ENCODE measurements at regions not wholly inside any gene's neighbourhood (a gene's known extent, or its start where the extent isn't known, plus 50 kb on each side); places are given as distances from the start of the nearest gene placed in this dataset.

DNA sequence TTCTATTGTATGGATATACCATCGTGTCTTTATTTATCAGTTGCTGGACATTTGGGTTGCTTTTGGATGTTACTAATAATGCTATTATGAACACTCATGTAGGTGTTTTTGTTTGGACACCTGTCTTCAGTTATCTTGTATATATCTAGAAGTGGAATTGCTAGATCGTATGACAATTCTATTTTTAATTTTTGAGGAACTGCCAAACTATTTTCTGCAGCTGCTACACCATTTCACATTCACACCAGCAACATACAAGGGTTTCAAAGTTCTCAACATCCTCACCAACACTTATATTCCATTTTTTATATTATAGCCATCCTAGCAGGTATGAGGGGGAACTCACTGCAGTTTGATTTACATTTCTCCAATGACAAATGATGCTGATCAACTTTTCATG is 324.6 kb downstream of the CAAP1 start:
- peak; percentile 15 for DNase-seq (ENCODE audit: low read depth)

DNA sequence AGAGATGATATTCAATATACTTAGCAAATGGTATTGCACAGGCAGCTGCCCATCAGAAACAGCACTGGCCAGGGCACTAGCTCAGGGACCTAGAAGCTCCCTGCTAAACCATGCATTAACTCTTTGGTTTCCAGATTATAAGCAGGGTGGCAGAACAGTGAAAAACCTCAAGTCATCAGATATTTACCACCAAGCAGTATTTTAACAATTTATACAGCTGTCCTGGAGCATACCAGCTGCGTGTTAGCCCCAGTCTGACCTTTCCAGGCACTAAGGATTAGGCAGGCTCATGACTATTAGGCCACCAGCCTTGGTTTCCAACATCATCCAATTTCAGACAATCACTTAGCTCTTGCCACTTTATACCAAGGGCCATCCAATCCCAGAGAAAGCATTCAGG is 326.5 kb downstream of the CAAP1 start:
- peak; percentile 9 for DNase-seq (ENCODE audit: low read depth)

DNA sequence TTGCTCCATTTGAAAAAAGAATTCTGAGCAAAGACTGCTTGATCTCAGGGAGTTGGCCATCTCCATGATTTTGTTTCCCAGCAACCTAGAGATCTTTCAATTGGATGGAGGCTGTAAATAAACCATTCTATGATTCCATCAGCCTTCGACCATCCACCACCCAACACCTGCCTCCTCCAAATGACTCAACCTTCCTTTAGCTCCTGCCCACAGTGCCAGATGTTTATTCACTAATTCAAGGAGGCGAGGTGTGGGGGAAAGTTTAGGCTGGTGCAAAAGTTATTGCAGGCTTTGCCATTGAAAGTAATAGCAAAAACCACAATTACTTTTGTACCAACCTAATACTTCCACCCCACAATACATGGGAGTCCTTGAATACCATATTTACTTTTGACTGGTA is 327.5 kb downstream of the CAAP1 start:
- peak; percentile 3 for DNase-seq (ENCODE audit: low read depth)

DNA sequence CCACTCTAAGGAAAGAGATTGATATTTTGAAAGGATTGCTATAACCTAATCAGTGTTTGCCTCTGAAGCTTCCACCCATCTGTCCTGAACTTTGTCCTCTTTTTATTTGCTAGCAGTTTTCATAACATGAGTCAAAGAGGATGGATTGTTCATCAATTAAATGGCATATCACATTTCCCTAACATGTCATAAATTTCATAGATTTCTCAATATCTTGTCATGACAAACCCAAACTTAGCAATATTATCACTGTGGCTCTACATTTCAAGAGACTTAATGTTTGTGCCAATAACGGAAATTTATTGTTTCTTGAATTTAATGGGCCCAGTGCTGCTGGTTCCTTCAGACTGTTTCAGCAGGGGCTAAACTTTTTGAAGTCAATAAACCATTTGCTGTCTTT is 330.3 kb downstream of the CAAP1 start:
- no peak for DNase-seq (ENCODE audit: low read depth)

DNA sequence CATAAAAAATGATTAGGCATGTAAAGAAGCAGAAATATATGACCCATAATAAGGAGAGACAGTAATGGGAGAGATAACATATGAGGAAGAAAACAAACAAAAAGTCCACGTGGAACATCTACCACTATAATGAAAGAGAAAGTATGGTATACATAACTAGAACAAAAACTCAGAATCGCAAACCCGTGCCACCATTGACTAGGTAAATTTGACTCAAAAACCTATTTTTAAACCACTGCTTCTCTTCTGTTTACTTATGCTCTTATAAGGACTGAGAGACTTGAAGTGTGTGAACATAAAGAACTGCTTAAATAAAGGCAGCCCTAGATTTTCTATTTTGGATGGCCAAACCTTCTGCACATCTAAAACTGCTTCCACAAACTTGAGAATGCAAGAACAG is 330.7 kb downstream of the CAAP1 start:
- no peak for DNase-seq (ENCODE audit: low read depth)

DNA sequence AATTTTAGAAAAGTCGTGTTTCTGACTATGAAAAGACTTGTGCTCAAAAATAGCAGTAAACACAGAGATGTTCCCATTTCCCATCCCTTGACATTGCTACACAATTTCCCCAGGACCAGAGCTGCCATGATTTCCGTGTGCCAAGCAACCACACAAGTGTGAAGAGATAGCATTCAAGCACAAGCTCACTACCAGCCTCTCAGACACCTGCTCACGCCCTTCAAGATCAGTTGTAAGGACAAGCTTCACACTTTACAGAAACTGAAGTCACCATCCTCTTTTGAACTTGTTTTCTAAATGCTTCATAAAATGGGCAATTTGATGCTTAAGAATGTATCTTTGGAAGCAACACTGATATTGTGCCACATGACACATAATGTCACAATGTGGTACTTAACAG is 333.1 kb downstream of the CAAP1 start:
- no peak for DNase-seq (ENCODE audit: low read depth)

DNA sequence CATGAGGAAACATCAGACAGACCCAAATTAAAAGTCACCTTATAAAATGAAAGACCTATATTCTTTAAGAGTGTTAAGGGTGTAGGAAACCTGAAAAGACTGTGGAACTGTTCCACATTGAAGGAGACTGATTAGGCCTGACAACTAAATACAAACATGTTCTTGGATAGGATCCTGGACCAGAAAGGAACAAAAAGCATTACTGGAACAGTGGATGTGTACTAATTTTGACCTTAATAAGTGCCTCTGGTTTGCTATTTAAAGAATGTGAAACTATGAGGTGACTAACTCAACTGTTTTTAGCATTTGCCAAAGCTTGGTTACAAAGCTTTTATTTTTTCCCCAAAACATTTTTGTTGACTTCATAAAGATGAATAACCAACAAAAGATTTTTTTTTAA is 340.6 kb downstream of the CAAP1 start:
- DNase-seq (ENCODE audit: low read depth) = no peak

DNA sequence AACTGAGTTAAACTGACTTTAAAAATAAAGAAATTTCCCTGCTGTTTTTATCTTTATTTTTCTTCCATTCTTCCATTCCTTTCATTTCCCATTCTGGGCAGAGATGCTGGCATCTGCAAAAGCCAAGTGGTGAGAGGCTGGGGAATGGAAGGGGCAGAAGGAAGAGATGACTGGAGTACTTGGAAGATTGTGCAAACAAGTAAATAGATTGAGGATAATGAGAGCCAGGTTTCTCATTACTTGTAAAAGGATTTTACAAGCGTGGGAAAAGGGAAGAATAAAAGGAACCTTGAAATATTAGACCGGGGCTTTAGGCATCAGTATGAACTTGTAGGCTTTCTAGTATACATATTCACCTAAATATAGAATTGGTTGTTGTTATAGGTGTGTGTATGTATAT is 341.2 kb downstream of the CAAP1 start:
- no peak for DNase-seq (ENCODE audit: low read depth)

DNA sequence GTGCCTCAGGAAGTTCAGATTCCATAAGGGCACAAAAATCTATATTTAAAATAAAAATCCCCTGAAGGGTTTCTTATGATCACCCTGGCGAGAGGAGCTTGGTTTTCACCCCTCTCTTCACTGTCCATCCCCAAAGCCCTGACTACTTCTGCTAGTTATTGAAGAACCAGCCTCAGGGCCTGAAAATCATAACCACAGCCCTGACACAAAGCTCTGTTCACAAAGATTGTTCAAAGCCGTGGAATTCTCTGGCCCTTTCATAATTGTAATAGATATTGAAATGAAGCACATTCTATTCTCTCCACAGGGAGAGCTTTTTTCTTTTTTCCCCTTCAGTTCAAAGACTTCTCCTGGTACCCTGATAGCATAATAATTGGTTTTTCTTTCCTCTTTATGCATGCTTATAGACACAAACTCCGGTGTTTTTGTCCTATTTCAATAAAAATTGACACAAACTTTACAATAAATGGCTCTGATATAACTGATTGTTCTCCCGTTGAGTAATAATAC is 343.8 kb downstream of the CAAP1 start:
- DNase-seq (ENCODE audit: low read depth) = no peak

DNA sequence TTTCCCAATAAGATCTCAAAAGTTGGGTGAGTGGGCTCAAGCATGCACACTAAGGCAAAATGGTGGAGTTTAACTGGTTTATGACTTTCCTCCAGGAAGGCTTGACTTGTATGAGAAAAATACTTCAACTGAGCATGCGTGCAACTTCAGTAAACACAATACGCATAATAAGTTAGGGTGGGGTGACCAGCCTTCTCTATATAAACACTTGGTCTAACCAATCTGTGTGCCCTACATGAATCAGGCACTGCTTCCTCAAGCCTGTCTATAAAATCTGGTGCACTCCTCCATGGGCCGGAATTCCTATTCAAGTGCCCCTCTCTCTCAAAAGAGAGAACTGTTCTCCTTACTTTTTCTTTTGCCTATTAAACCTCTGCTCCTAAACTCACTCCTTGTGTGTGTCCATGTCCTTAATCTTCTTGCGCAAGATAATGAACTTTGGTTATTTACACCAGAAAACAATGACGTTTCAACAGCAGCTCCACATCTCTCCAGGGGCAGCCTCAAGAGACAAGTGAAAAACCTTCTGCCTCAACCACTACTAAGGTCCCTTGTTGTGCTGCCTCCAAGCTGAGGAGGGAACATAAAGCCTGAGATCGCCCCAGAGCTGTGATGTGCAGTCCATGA is 352.6 kb downstream of the CAAP1 start:
- DNase-seq (ENCODE audit: low read depth) = no peak

DNA sequence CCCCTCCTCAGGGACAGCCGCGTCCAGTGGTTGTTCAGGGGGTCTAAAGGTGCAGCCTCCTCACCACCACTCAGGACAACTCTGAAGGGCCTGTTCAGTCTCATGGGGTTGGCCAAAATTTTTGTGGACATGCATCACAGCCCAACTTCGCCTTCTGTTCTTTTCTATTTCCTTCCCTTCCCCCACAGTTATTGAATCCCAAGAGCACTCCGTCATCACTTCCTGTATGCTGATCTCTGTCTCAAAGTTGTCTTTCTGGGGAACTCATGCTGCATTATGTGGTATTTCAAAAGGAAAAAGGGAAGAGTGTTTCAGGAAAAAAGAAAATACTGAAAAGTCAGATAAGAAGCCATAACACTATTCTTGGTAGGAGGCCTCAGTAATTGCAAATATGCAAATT is 355.4 kb downstream of the CAAP1 start:
- no peak for DNase-seq (ENCODE audit: low read depth)

DNA sequence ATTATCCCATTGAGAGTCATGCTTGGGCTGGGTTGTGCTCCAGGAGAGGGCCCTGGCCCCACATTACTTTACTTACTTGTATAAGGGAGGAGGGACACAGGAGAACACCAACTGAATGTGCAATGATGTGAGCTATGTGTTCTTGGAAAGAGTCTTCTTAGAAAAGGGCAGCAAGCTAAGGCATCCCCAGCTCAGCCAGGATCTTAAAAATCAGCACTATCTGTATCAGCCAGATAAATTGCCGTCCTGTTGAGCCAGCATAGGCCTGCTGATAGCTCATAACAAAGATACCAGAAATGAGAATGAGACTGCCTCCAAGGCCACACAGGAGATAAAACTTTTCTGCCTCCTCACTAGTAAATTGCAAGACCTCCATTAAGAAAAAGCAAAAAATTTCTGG is 357.5 kb downstream of the CAAP1 start:
- DNase-seq (ENCODE audit: low read depth) = no peak

DNA sequence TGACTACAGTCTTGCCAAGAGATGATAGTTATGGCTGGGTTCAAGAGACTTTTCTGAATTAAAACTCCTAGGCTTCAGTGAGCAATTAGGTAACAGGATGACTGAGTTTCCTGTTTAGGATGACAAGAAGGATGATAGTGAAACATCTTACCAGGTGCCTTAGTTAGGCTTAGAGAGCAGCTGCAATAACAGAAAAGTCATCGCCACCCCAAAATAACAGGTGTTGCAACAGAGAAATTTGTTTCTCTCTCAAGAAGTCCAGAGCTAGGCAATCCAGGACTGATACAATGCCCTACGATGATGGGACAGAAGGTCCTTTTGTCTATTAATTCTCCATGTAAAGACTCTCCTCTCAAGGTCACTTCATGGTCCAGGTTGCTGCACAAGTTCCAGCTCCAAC is 361.8 kb downstream of the CAAP1 start:
- no peak for DNase-seq (ENCODE audit: low read depth)

DNA sequence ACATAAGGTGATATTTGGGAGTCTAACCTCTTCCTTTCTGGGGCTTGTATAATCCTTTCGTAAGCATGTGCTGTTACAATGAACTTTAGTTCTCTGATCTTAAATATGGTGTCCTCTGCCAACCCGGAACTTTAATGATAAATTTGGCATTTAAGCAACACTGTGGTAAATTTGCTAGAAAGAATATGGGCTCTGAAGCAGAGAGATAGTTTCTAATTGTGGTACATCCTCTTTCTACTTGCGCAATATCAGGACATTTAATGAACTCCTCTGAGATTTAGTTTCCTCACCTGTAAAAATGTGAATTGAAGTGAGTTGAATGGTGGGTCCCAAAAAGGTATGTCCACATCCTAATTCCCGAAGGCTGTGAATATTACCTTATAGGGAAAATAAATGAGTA is 364.7 kb downstream of the CAAP1 start:
- no peak for DNase-seq (ENCODE audit: low read depth)

DNA sequence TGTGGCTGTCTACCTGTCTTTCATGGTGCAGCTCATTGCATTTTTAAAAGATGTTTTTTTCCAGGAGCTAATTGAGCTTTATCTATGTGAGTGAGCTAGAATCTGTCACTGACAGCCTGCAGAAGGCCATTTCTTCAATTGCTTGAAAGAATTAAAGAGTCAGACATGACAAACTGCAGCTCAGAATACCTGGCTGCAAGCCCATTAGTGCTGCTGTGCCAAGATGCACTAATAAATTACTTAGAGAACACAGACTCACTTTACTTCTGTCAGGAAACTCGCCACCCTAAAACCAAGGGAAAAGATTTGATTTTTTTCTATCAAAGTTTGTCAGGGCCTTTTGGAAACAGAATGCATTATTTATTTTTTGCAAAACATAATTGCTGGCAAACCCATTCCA is 368.3 kb downstream of the CAAP1 start:
- no peak for DNase-seq (ENCODE audit: low read depth)

DNA sequence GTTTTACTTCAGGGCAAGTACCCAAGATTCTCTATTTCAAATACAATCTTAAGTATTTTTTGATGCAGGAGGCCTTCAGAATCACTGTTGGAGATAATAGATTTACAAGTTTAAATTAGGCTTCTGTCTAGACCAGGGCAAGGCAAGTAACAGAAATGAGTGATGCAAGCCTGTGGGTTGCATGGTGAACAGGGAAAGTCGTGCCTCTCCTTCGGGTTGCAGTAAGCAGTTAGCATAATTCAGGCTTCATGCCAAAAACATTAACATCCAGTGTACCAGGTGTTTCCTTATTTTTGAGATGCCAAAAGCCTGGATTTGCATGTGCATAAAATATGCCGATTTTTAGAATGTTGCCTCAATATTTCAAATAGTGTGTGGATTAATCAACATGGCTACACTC is 369.0 kb downstream of the CAAP1 start:
- no peak for DNase-seq (ENCODE audit: low read depth)

DNA sequence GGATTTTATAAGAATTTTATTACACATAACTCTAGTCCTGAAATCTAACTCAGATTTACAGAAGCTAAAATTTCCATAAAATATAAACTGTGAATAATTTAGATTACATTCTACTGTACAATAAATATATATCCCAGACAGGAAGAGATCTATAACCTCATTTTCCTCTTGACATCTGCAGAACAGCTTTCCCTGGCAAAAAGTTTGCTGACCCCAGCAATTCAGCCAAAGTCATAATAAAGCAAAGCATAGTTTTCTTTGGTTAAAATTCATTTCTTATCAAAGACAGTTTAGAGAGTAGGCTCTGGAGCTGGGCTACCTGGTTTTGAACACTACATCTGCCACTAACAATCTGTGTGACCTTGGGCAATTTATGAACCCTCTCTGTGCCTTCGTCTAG is 372.5 kb downstream of the CAAP1 start:
- DNase-seq (ENCODE audit: low read depth) = no peak

DNA sequence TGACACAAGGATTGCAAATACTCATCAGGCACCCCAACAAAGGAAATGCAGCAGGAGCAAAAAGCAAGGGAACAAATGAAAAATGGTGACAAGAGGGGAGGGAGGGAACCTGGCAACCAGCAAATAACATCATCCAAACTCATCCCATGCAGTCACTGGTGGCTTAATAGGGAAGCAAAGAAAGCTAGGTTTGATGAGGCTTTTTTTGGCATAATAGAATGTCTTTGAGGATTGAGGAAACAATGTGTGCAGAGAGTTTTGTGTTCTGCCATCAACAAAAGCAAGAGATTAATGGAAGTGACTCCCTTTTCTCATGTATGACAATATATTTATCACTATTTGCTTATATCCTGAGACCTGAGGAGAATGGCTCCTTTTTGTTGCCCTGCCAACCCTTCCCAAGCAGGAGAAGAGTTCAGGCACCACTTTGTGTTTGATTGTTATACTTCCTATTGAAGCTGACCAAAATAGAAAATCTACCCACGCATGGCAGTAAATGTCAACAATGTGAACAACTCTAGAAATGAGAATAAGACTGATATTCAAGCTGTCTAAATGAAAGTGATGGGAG is 375.7 kb downstream of the CAAP1 start:
- no peak for DNase-seq (ENCODE audit: low read depth)

DNA sequence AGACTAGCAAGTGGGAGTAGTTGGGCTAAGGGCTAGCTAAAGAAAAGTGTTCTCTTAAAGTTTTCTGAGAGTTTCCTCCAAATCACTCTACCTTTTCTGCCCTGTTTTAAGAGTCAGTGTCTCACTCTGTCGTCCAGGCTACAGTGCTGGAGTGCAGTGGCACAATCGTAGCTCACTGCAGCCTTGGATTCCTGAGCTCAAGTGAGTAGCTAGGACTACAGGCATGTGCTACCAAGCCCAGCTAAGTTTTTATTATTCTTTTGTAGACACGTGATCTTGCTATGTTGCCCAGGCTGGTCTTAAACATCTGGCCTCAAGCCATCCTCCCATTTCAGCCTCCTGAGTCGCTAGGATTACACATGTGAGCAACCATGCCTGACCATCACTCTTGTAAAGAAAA is 378.9 kb downstream of the CAAP1 start:
- DNase-seq (ENCODE audit: low read depth) = no peak

DNA sequence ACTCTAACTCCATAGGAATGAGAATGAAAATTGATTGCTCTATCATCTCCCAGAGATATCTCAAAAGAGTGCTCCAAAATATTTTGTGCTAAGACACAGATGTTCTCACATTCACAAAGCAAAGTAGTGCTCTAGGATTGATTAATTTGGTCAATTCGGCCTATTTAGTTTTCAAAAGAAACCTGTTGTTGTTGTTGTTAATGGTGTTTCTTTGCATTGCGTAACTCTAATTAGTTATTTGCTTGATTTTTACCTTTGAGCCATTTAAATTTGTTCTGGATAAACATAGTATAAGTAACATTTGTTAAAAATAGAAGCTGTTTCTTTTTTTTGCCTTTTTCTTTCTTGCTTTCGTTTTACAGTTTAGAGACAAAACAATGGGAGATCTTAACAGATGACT is 382.5 kb downstream of the CAAP1 start:
- DNase-seq (ENCODE audit: low read depth) = no peak

DNA sequence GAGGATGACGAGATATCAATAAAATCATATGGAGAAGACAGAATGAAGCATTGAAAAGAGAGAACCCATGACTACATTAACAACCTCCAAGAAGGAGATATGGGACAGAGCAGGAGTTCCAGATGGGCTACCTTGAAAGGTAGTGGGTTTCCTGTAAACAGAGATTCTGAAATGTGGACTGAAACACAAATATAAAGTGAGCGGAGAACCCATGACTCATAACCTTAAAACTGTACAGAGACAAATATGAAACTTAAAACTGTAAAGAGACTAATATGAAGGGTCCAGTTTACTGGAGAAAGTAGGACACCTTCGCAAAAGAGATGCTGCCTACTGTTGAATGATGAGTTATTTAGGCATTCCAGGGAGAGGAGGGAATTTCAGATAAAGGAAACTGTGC is 383.7 kb downstream of the CAAP1 start:
- no peak for DNase-seq (ENCODE audit: low read depth)

DNA sequence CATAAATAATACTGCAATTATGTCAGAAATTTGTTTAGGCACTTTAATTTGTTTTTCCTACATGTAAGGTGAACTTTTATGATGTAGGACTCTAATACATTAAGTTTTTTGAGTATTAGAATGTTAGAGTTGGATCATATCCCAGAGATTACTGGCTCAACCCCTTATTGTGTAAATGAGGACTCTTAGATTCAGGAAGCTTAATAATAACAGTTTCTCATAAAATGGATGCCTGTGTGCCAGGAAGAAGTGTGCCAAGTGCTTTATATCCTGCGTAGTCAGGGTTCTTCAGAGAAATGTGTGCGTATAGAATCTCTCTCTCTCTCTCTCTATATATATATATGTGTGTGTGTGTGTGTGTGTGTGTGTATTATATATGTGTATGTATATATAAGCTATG is 388.5 kb downstream of the CAAP1 start:
- no peak for DNase-seq (ENCODE audit: low read depth)

DNA sequence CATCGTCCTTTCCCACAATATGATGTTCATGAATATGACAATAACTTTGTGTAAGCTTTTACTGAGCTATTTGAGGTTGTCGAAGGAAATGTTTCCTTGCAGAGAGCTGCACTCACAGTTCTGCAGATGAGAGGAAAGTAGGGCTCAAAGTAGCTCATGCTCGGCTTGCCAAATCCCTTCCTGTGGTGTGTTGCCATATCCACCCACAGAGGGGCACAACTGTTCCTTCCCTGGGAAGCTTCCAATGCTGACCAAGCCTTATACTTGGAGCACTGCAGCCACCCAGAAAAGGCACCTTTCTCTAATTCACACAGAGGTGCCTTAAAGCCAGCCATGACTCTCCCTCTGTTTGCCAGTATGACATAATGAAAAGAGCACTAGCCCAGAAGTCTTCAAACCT is 390.3 kb downstream of the CAAP1 start:
- DNase-seq (ENCODE audit: low read depth) = no peak

DNA sequence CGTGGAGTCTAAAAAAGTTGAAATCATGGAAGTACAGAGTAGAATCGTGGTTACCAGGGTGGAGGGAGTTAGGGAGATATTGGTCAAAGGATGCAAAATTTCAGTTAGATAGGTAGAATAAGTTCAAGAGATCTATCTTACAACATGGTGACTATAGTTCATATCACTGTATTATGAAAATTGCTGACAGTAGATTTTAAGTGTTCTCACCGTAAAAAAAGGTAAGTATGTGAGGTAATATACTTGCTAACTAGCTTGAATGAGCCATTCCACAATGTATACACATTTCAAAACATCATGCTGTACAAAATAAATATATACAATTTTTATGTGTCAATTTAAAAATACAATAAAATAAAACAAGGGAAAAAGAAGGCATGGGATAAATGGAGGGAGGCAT is 392.1 kb downstream of the CAAP1 start:
- no peak for DNase-seq (ENCODE audit: low read depth)
